ENCODE measurements at regions not wholly inside any gene's neighbourhood (a gene's known extent, or its start where the extent isn't known, plus 50 kb on each side); places are given as distances from the start of the nearest gene placed in this dataset.

- Mint-ChIP-seq H3K4me3 (no peak overlapping the region), H3K9me3 (no peaks in the 10 kb centered on the region), H3K27ac (ENCODE audit: low read depth) (no peak overlapping the region), H3K36me3 (ENCODE audit: insufficient read depth) (no peaks in the 10 kb centered on the region), H3K27me3 (no peaks in the 10 kb centered on the region), H3K4me1 (no peaks in the 10 kb centered on the region)
- no peak for DNase-seq (ENCODE audit: low spot score in 2 of 2)
- ATAC-seq (replicated peaks; ENCODE audit: extremely low read depth, poor library complexity, severe bottlenecking): no peak
Measured at GRCh38 chr3:104849070-104849469, 517.6 kb upstream of the ALCAM start.

GRCh38 chr3:104854468-104854867, 512.2 kb upstream of the ALCAM start:
- H3K27me3 Mint-ChIP-seq: no peaks in the 10 kb centered on the region
- no peak overlapping the region for H3K27ac Mint-ChIP-seq (ENCODE audit: low read depth)
- DNase-seq (ENCODE audit: low spot score in 2 of 2) (no peak), ATAC-seq (replicated peaks; ENCODE audit: extremely low read depth, poor library complexity, severe bottlenecking) (no peak)
- no peaks in the 10 kb centered on the region for H3K9me3 Mint-ChIP-seq
- no peak overlapping the region for H3K4me3 Mint-ChIP-seq
- H3K4me1 Mint-ChIP-seq: no peaks in the 10 kb centered on the region
- no peaks in the 10 kb centered on the region for H3K36me3 Mint-ChIP-seq (ENCODE audit: insufficient read depth)

- Mint-ChIP-seq H3K36me3 (ENCODE audit: insufficient read depth) (no peaks in the 10 kb centered on the region), H3K4me1 (no peaks in the 10 kb centered on the region), H3K27me3 (no peaks in the 10 kb centered on the region), H3K9me3 (no peaks in the 10 kb centered on the region), H3K4me3 (no peak overlapping the region), H3K27ac (ENCODE audit: low read depth) (no peak overlapping the region)
- DNase-seq (ENCODE audit: low spot score in 2 of 2) (no peak), ATAC-seq (replicated peaks; ENCODE audit: extremely low read depth, poor library complexity, severe bottlenecking) (no peak)
Measured at GRCh38 chr3:104855702-104856101, 511.0 kb upstream of the ALCAM start.

GRCh38 chr3:104856741-104857140, 510.0 kb upstream of the ALCAM start:
- Mint-ChIP-seq H3K9me3 (no peaks in the 10 kb centered on the region), H3K4me3 (no peak overlapping the region)

GRCh38 chr3:104868291-104868690, 498.4 kb upstream of the ALCAM start:
- no peaks in the 10 kb centered on the region for H3K4me1 Mint-ChIP-seq

More at GRCh38 chr3:104856741-104857140, 510.0 kb upstream of the ALCAM start:
- ATAC-seq (replicated peaks; ENCODE audit: extremely low read depth, poor library complexity, severe bottlenecking) (no peak), DNase-seq (ENCODE audit: low spot score in 2 of 2) (no peak)
- H3K36me3 Mint-ChIP-seq (ENCODE audit: insufficient read depth): no peaks in the 10 kb centered on the region
- H3K27me3 Mint-ChIP-seq: no peaks in the 10 kb centered on the region
- no peak overlapping the region for H3K27ac Mint-ChIP-seq (ENCODE audit: low read depth)
- no peaks in the 10 kb centered on the region for H3K4me1 Mint-ChIP-seq

GRCh38 chr3:104870276-104870675, 496.4 kb upstream of the ALCAM start:
- no peaks in the 10 kb centered on the region for H3K36me3 Mint-ChIP-seq (ENCODE audit: insufficient read depth)
- H3K9me3 Mint-ChIP-seq: no peaks in the 10 kb centered on the region
- ATAC-seq (replicated peaks; ENCODE audit: extremely low read depth, poor library complexity, severe bottlenecking): no peak
- no peak for DNase-seq (ENCODE audit: low spot score in 2 of 2)
- H3K4me3 Mint-ChIP-seq: no peak overlapping the region
- no peaks in the 10 kb centered on the region for H3K4me1 Mint-ChIP-seq
- H3K27me3 Mint-ChIP-seq: no peaks in the 10 kb centered on the region
- H3K27ac Mint-ChIP-seq (ENCODE audit: low read depth): no peak overlapping the region

More at GRCh38 chr3:104868291-104868690, 498.4 kb upstream of the ALCAM start:
- Mint-ChIP-seq H3K36me3 (ENCODE audit: insufficient read depth) (no peaks in the 10 kb centered on the region), H3K27me3 (no peaks in the 10 kb centered on the region), H3K9me3 (no peaks in the 10 kb centered on the region), H3K27ac (ENCODE audit: low read depth) (no peak overlapping the region), H3K4me3 (no peak overlapping the region)
- DNase-seq (ENCODE audit: low spot score in 2 of 2) (no peak), ATAC-seq (replicated peaks; ENCODE audit: extremely low read depth, poor library complexity, severe bottlenecking) (no peak)

GRCh38 chr3:104873331-104873730, 493.4 kb upstream of the ALCAM start:
- H3K27me3 Mint-ChIP-seq: no peaks in the 10 kb centered on the region
- ATAC-seq (replicated peaks; ENCODE audit: extremely low read depth, poor library complexity, severe bottlenecking): no peak
- no peaks in the 10 kb centered on the region for H3K36me3 Mint-ChIP-seq (ENCODE audit: insufficient read depth)

GRCh38 chr3:104878395-104878794, 488.3 kb upstream of the ALCAM start:
- no peak for ATAC-seq (replicated peaks; ENCODE audit: extremely low read depth, poor library complexity, severe bottlenecking)

More at GRCh38 chr3:104873331-104873730, 493.4 kb upstream of the ALCAM start:
- H3K27ac Mint-ChIP-seq (ENCODE audit: low read depth): no peak overlapping the region
- no peak overlapping the region for H3K4me3 Mint-ChIP-seq
- peaks cover 8% of the 10 kb centered on the region for H3K9me3 Mint-ChIP-seq
- no peaks in the 10 kb centered on the region for H3K4me1 Mint-ChIP-seq
- DNase-seq (ENCODE audit: low spot score in 2 of 2): no peak

GRCh38 chr3:104879919-104880318, 486.8 kb upstream of the ALCAM start:
- ATAC-seq (replicated peaks; ENCODE audit: extremely low read depth, poor library complexity, severe bottlenecking) (no peak), DNase-seq (ENCODE audit: low spot score in 2 of 2) (no peak)
- peaks cover 8% of the 10 kb centered on the region for H3K9me3 Mint-ChIP-seq
- no peaks in the 10 kb centered on the region for H3K27me3 Mint-ChIP-seq
- no peak overlapping the region for H3K27ac Mint-ChIP-seq (ENCODE audit: low read depth)
- H3K4me3 Mint-ChIP-seq: no peak overlapping the region
- H3K36me3 Mint-ChIP-seq (ENCODE audit: insufficient read depth): no peaks in the 10 kb centered on the region
- H3K4me1 Mint-ChIP-seq: no peaks in the 10 kb centered on the region

More at GRCh38 chr3:104878395-104878794, 488.3 kb upstream of the ALCAM start:
- no peaks in the 10 kb centered on the region for H3K4me1 Mint-ChIP-seq
- H3K36me3 Mint-ChIP-seq (ENCODE audit: insufficient read depth): no peaks in the 10 kb centered on the region
- H3K27ac Mint-ChIP-seq (ENCODE audit: low read depth): no peak overlapping the region
- no peaks in the 10 kb centered on the region for H3K27me3 Mint-ChIP-seq
- no peak for DNase-seq (ENCODE audit: low spot score in 2 of 2)
- H3K9me3 Mint-ChIP-seq: peaks cover 8% of the 10 kb centered on the region
- H3K4me3 Mint-ChIP-seq: no peak overlapping the region

GRCh38 chr3:104885214-104885814, 481.4 kb upstream of the ALCAM start:
- no peaks in the 10 kb centered on the region for H3K27me3 Mint-ChIP-seq
- no peak for DNase-seq (ENCODE audit: low spot score in 2 of 2)
- no peaks in the 10 kb centered on the region for H3K9me3 Mint-ChIP-seq
- no peak overlapping the region for H3K27ac Mint-ChIP-seq (ENCODE audit: low read depth)
- H3K36me3 Mint-ChIP-seq (ENCODE audit: insufficient read depth): no peaks in the 10 kb centered on the region
- H3K4me1 Mint-ChIP-seq: no peaks in the 10 kb centered on the region
- no peak overlapping the region for H3K4me3 Mint-ChIP-seq
- ATAC-seq (replicated peaks; ENCODE audit: extremely low read depth, poor library complexity, severe bottlenecking): no peak

GRCh38 chr3:104886220-104886995, 480.3 kb upstream of the ALCAM start:
- Mint-ChIP-seq H3K4me1 (no peaks in the 10 kb centered on the region), H3K4me3 (no peak overlapping the region), H3K27ac (ENCODE audit: low read depth) (no peak overlapping the region), H3K36me3 (ENCODE audit: insufficient read depth) (no peaks in the 10 kb centered on the region), H3K9me3 (no peaks in the 10 kb centered on the region), H3K27me3 (no peaks in the 10 kb centered on the region)
- ATAC-seq (replicated peaks; ENCODE audit: extremely low read depth, poor library complexity, severe bottlenecking) (no peak), DNase-seq (ENCODE audit: low spot score in 2 of 2) (no peak)

GRCh38 chr3:104887069-104887468, 479.6 kb upstream of the ALCAM start:
- no peaks in the 10 kb centered on the region for H3K36me3 Mint-ChIP-seq (ENCODE audit: insufficient read depth)
- H3K4me3 Mint-ChIP-seq: no peak overlapping the region
- peaks cover 3% of the 10 kb centered on the region for H3K9me3 Mint-ChIP-seq
- no peaks in the 10 kb centered on the region for H3K27me3 Mint-ChIP-seq
- no peak overlapping the region for H3K27ac Mint-ChIP-seq (ENCODE audit: low read depth)
- no peak for DNase-seq (ENCODE audit: low spot score in 2 of 2)
- no peak for ATAC-seq (replicated peaks; ENCODE audit: extremely low read depth, poor library complexity, severe bottlenecking)
- no peaks in the 10 kb centered on the region for H3K4me1 Mint-ChIP-seq

- ATAC-seq (replicated peaks; ENCODE audit: extremely low read depth, poor library complexity, severe bottlenecking): no peak
- no peak overlapping the region for H3K4me3 Mint-ChIP-seq
- H3K27me3 Mint-ChIP-seq: no peaks in the 10 kb centered on the region
- no peak for DNase-seq (ENCODE audit: low spot score in 2 of 2)
- peaks cover 4% of the 10 kb centered on the region for H3K9me3 Mint-ChIP-seq
- no peaks in the 10 kb centered on the region for H3K4me1 Mint-ChIP-seq
- no peak overlapping the region for H3K27ac Mint-ChIP-seq (ENCODE audit: low read depth)
- no peaks in the 10 kb centered on the region for H3K36me3 Mint-ChIP-seq (ENCODE audit: insufficient read depth)
Measured at GRCh38 chr3:104887619-104888018, 479.1 kb upstream of the ALCAM start.
